Tibial nerve (tissue), 4 donors: ENCODE measurements at regions not wholly inside any gene's neighbourhood (a gene's known extent, or its start where the extent isn't known, plus 50 kb on each side); places are given as distances from the start of the nearest gene placed in this dataset.

Experiments
- DNase-seq, 2 donors: peaks; one replicate each; pipeline ENCODE4 v3.0.0-alpha.2; 2019; ENCODE audit warnings: low spot score in 2 of 2
- H3K27ac ChIP-seq, 4 donors: fragments of 200-600 bp; sonication (generic) in 3 of 4; one replicate each; pipeline ENCODE4 v1.5.1; 2017 to 2019; ENCODE audit warnings: mild to moderate bottlenecking in 1 of 4
- H3K27me3 ChIP-seq, 2 donors: fragments of 200-600 bp; sonication (generic) in 1 of 2; one replicate each; pipeline versions ENCODE4 v1.5.1 to v1.6.0; 2017 to 2019
- H3K36me3 ChIP-seq, 3 donors: fragments of 200-600 bp; sonication (generic); one replicate each; pipeline ENCODE4 v1.5.1; 2018 to 2019
- H3K4me1 ChIP-seq, 4 donors: fragments of 200-600 bp; sonication (generic) in 3 of 4; one replicate each; pipeline ENCODE4 v1.5.1; 2017 to 2019
- H3K4me3 ChIP-seq, 4 donors: fragments of 200-600 bp; sonication (generic) in 3 of 4; one replicate each; pipeline ENCODE4 v1.5.1; 2017 to 2019; ENCODE audit warnings: mild to moderate bottlenecking in 1 of 4, moderate library complexity in 1 of 4
- H3K9me3 ChIP-seq, 4 donors: fragments of 200-600 bp; sonication (generic) in 3 of 4; one replicate each; pipeline ENCODE4 v1.5.1; 2017 to 2019
- EP300 ChIP-seq, 2 donors: sonication (generic); formaldehyde crosslinking; IDR thresholded peaks; one replicate each; pipeline ENCODE4 v1.6.1; 2017; ENCODE audit warnings: antibody characterized with exemption in 2 of 2, mild to moderate bottlenecking in 1 of 2
- POLR2A ChIP-seq, 2 donors: fragments of 450-650 bp; IDR thresholded peaks; one replicate each; pipeline ENCODE4 v1.6.1; 2017; ENCODE audit warnings: antibody characterized with exemption in 2 of 2, mild to moderate bottlenecking in 2 of 2, moderate library complexity in 2 of 2
- WGBS, 2 donors: methylation state at CpG; one replicate each; pipeline ENCODE4 v1.1.5; 2018; 5-methylcytosine and 5-hydroxymethylcytosine counted together
- TF ChIP-seq, protein P1 (sequence below), 5 experiments: fragments of 200-600 bp in 3 of 5; fragments of 450-650 bp in 2 of 5; sonication (generic) in 3 of 5; IDR thresholded peaks; one replicate each; pipeline ENCODE4 v1.5.1; 2016 to 2019; ENCODE audit warnings: antibody characterized with exemption in 5 of 5, mild to moderate bottlenecking in 3 of 5, moderate library complexity in 2 of 5

GRCh38 chr6:28693033-28693750, 167.5 kb downstream of the GPX5 start:
- no peak for DNase-seq
- Histone ChIP-seq H3K27ac (no peak overlapping the region), H3K27me3 (peaks cover 0 to 54% of the 10 kb centered on the region in 2 donors), H3K4me1 (peaks cover 0 to 3% (median 0%) of the 10 kb centered on the region in 4 donors), H3K4me3 (peak overlapping the region in 1 of 4 donors; percentile 46), H3K9me3 (no peaks in the 10 kb centered on the region), H3K36me3 (no peaks in the 10 kb centered on the region)
- TF ChIP-seq POLR2A (IDR thresholded peaks at IDR 0.05): no peak
- TF ChIP-seq, protein P1, sequence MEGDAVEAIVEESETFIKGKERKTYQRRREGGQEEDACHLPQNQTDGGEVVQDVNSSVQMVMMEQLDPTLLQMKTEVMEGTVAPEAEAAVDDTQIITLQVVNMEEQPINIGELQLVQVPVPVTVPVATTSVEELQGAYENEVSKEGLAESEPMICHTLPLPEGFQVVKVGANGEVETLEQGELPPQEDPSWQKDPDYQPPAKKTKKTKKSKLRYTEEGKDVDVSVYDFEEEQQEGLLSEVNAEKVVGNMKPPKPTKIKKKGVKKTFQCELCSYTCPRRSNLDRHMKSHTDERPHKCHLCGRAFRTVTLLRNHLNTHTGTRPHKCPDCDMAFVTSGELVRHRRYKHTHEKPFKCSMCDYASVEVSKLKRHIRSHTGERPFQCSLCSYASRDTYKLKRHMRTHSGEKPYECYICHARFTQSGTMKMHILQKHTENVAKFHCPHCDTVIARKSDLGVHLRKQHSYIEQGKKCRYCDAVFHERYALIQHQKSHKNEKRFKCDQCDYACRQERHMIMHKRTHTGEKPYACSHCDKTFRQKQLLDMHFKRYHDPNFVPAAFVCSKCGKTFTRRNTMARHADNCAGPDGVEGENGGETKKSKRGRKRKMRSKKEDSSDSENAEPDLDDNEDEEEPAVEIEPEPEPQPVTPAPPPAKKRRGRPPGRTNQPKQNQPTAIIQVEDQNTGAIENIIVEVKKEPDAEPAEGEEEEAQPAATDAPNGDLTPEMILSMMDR (IDR thresholded peaks at IDR 0.05): no peak
- 37 to 48% methylated on average over 23 of the region's 23 CpGs for WGBS, 2 donors

- peak overlapping the region in 1 of 4 donors; percentile 46 for H3K4me3 ChIP-seq
- no peak overlapping the region for H3K27ac ChIP-seq
- no peaks in the 10 kb centered on the region for H3K9me3 ChIP-seq
- 11 to 18% methylated on average over 26 of the region's 26 CpGs for WGBS, 2 donors
- peaks cover 0 to 3% (median 0%) of the 10 kb centered on the region in 4 donors for H3K4me1 ChIP-seq
- no peaks in the 10 kb centered on the region for H3K36me3 ChIP-seq
- no peak for TF ChIP-seq POLR2A (IDR thresholded peaks at IDR 0.05)
- TF ChIP-seq, protein P1 (IDR thresholded peaks at IDR 0.05): no peak
- TF ChIP-seq EP300 (IDR thresholded peaks at IDR 0.05): no peak
- H3K27me3 ChIP-seq: peaks cover 0 to 54% of the 10 kb centered on the region in 2 donors
- no peak for DNase-seq
Observed at GRCh38 chr6:28693751-28694443, 168.2 kb downstream of the GPX5 start.

GRCh38 chr6:28695715-28696114, 170.0 kb downstream of the GPX5 start:
- 36 to 66% methylated on average over 11 of the region's 11 CpGs for WGBS, 2 donors
- peaks cover 0 to 3% (median 0%) of the 10 kb centered on the region in 4 donors for H3K4me1 ChIP-seq
- no peak for DNase-seq
- H3K4me3 ChIP-seq: peak overlapping the region in 2 of 4 donors; percentile 19 to 46
- no peaks in the 10 kb centered on the region for H3K36me3 ChIP-seq
- no peak overlapping the region for H3K27ac ChIP-seq
- H3K27me3 ChIP-seq: peaks cover 0 to 64% of the 10 kb centered on the region in 2 donors
- no peaks in the 10 kb centered on the region for H3K9me3 ChIP-seq
- TF ChIP-seq POLR2A (IDR thresholded peaks at IDR 0.05): no peak
- no peak for TF ChIP-seq EP300 (IDR thresholded peaks at IDR 0.05)
- TF ChIP-seq, protein P1 (IDR thresholded peaks at IDR 0.05): no peak

DNA sequence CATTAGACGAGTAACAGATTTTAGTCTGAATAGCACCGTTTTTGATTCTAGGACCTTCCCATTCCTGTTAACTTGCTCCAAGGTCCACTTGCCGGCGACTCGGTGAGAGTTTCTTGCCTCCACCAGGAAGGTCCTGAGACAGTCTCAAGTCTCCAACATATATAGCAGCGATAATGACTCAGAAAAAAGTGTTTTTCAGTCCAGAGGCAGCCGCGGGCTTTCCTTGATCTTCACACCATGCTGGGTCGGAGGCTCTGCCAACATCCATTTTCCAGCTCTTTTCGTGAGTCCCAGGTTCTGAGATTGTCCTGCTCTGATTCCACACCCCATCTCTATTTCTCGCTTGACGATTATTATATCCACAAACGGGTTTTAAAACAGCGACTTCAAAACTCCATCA, 170.5 kb downstream of the GPX5 start:
- no peak for DNase-seq
- Histone ChIP-seq H3K9me3 (no peaks in the 10 kb centered on the region), H3K36me3 (no peaks in the 10 kb centered on the region), H3K27me3 (peaks cover 0 to 64% of the 10 kb centered on the region in 2 donors), H3K4me3 (peak overlapping the region in 2 of 4 donors; percentile 19 to 46), H3K27ac (no peak overlapping the region), H3K4me1 (peaks cover 0 to 3% (median 0%) of the 10 kb centered on the region in 4 donors)
- TF ChIP-seq, protein P1 (IDR thresholded peaks at IDR 0.05): no peak
- TF ChIP-seq EP300 (IDR thresholded peaks at IDR 0.05) (no peak), POLR2A (IDR thresholded peaks at IDR 0.05) (no peak)
- 18 to 50% methylated on average over 14 of the region's 14 CpGs for WGBS, 2 donors

GRCh38 chr6:28696682-28697081, 171.0 kb downstream of the GPX5 start:
- H3K9me3 ChIP-seq: no peaks in the 10 kb centered on the region
- peaks cover 0 to 3% (median 0%) of the 10 kb centered on the region in 4 donors for H3K4me1 ChIP-seq
- no peak overlapping the region for H3K27ac ChIP-seq
- DNase-seq: no peak
- H3K4me3 ChIP-seq: peak overlapping the region in 1 of 4 donors; percentile 46
- WGBS, 2 donors: 23 to 38% methylated on average over 9 of the region's 9 CpGs
- peaks cover 0 to 66% of the 10 kb centered on the region in 2 donors for H3K27me3 ChIP-seq
- H3K36me3 ChIP-seq: no peaks in the 10 kb centered on the region
- TF ChIP-seq, protein P1 (IDR thresholded peaks at IDR 0.05): no peak
- TF ChIP-seq POLR2A (IDR thresholded peaks at IDR 0.05): no peak
- TF ChIP-seq EP300 (IDR thresholded peaks at IDR 0.05): no peak
